Islet of Langerhans (tissue), 1 donor: ENCODE measurements at regions not wholly inside any gene's neighbourhood (a gene's known extent, or its start where the extent isn't known, plus 50 kb on each side); places are given as distances from the start of the nearest gene placed in this dataset.
"Not testable (repeated sequence)": the region's sequence is repeated elsewhere in the genome, so short reads cannot be mapped to it uniquely, and the experiment has no call there.

ENCODE experiments used
- FAIRE-seq: peaks from one replicate; lab custom pipeline; 2011; peaks lifted over from hg19 to GRCh38; lab: Jason Lieb, UNC

DNA sequence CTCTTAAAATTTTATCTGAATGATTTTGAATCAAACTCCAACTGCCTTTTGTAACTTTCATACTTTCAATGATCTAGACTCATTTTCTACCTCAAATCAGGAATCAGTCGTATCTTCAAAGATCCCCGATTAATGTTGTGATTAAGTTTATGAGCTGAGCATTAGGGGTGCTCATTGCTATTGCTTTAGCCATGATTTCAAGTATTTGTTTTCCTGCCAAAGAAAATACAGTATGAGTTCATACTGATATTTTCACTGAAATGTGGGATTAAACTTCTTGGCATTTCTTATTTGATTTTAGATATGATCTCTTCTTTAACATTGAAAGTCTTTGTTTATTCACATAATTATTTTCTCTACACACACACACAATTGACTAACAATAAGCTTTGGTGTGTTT is 785.6 kb downstream of the NTRK3 start:
- FAIRE-seq: no peak

DNA sequence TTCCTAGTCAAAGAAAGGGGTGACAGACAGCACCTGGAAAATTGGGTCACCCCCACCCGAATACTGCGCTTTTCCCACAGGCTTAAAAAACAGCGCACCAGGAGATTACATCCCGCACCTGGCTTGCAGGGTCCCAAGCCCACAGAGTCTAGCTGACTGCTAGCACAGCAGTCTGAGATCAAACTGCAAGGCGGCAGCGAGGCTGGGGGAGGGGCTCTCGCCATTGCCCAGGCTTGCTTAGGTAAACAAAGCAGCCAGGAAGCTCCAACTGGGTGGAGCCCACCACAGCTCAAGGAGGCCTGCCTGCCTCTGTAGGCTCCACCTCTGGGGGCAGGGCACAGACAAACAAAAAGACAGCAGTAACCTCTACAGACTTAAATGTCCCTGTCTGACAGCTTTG is 792.6 kb downstream of the NTRK3 start:
- FAIRE-seq: not testable (repeated sequence)

DNA sequence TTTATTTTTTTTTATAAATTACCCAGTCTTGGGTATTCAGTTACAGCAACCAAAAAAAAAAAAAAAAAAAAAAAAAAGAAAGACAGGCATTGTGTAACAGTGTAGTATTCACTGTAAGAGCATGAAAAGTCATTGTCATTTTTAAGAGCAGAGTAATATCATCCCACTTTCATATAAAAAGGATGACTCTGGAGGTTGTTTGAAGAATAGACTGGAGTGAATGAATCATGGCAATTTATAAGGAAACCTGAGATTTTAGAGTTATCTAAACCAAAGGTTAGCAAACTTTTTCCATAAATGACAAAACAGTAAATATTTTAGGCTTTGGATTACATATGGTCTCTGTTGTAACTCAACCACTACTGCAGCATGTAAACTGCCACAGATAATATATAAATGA is 794.9 kb downstream of the NTRK3 start:
- FAIRE-seq: no peak

DNA sequence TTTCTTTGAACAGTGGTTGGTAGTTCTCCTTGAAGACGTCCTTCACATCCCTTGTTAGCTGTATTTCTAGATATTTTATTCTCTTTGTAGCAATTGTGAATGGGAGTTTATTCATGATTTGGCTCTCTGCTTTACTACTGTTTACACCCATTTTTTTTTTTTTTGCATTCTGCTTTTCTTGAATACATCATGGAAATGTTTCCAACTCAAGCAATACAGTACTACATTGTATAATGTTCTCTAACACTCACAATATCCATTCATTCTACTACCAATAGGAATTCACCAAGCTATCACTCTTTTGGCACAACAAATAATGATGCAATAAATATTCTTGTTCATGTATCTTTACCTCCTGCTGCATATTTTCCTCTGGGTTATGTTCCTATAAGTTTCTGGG is 801.7 kb downstream of the NTRK3 start:
- FAIRE-seq: no peak

DNA sequence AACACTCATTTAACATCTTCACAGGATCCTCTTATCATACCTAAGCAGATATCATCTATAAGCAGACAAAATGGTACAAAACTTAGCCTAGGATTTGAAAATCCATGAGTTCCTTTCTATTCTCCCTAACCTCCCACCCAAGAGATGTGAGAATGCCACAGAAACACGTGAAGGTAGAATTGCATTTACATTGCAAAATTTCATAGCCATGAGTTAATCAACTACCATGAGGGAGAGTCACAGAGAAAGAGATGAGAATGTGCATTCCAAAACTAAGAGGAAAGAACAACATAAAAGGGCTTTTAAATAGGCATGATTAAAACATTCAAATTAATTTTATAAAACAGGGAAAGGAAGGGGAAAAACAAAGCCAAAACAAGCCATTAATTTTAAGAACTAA is 806.2 kb downstream of the NTRK3 start:
- peak; percentile 21 for FAIRE-seq

DNA sequence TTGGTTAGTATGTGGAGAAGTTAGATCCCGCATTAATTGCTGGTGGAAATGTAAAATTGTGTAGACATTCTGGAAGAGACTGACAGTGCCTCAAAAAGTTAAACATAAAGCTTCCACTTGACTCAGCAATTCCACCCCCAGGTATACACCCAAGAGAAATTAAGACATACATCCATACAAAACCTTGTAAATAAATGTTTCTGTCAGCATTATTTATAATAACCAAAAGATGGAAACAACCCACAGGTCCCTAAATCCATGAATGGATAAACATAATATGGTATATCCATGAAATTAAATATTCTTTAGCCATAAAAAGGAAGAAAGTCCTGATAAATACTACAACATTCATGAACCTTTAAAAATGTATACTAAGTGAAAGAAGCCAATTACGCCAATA is 817.4 kb downstream of the NTRK3 start:
- no peak for FAIRE-seq

DNA sequence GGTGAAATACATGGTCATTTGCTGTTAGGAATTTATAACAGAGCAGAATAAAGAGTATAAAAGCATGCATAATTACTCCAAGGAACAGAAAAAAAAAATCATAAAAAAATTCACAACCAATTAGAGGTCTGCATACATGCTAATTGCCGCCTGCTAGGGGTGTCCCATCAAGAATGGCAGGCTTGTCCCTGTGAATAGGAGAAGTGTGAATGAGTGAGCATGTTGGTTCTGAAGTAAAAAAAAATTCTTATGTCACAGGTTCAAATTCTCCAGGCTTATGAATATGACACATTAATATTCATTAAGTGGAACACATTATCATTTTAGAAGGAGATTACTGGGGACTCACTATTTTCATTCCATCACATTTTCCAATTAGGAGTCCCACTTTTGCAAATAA is 822.7 kb downstream of the NTRK3 start:
- no peak for FAIRE-seq

DNA sequence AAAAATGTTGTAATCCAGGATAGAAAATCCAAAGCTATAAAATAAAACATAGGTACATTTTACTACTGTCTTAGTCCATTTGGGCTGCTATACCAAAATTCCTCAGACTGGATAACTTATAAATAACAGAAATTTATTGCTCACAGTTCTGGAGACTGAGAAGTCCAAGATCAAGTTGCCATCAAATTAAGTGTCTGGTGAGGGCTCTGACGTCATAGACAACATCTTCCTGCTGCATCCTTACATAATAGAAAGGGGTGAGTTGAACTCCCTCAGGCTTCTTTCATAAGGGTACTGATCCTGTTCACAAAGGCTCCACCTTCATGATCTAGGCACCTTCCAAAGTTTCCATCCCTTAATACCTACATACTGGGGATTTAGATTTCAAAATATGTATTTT is 826.8 kb downstream of the NTRK3 start:
- no peak for FAIRE-seq

DNA sequence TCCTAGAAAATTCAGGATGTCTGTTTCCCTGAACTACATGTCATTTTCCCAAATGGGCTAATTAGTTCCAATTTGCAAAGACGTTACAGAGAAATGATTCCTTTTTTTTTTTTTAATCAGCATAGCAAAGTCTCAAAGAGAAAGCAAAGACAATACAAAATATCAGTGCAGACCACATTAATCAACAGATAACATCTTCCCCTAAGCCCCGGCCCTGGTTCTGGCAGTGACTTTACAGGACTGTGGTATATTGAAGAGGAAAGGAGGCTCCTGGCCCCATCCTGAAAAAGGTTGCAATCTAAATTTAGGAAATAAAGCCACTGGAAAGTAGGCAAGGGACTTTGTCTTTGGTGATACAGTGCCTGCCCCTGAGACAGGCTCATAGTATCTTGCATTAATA is 836.5 kb downstream of the NTRK3 start:
- FAIRE-seq: no peak

DNA sequence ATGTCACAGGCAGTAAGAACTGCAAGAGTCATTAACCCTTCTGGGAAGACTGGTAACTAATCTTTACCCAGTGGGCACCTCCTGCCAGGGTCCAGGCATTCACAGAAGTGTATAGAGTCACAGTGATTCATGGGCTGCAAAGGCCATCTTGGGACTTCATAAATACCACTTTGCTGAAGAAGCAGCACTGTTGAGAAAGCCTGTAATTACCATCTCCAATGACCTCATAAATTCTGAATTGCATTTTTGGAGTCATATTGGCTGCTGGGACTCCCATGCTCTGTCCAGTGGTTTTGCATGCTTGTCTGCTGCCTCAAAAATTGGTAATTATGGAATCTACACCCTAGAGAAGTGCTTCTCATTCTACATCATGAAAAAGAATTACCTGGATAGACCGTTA is 837.2 kb downstream of the NTRK3 start:
- FAIRE-seq: no peak

DNA sequence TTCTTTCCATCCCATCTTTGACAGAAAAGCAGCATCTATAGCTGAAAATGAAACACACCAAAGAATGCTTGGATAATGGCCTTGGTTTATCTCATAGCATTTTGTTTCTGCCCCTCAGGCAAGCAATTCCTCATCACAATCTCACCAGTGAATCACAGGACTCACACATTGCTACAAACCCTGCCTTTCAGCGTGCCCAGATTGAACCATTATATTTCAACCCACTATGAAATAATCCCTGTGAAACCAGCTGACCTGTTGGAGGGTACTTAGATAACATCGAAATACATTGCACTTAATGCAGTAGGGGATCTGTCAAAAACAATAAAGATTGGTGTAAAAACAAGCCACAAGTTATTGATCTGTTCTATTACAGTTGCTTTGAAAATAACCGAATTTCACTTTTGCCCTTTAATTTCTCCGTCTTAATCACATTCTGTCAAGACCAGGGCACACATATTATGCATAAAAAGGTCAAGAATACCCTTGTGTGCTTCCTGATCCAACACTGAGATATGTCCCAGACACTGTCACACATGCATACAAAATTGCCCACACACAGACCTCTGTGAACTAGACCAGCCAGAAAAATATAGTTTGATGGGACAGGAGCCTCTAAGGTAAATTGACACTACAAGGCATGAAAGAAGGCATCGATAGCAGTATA is 839.8 kb downstream of the NTRK3 start:
- no peak for FAIRE-seq

DNA sequence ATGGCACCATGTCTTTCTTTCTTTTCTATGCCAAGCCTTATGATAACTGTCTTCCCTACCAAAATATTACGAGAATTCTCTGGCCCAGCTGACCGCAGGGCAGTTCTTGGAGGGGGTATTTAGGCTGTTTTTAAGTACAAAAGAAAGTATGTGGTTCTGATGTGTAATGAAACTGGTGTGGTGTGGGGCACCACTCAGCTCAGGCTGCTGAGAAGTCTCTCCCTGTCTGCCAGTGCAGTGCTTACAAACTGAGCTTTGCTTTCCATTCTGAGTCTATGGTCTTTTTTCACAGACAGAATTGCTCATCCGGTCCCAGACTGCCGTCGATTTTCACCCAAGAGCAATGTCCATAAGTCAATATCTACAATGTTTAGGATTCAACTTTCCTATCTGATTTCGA is 847.6 kb downstream of the NTRK3 start:
- no peak for FAIRE-seq

DNA sequence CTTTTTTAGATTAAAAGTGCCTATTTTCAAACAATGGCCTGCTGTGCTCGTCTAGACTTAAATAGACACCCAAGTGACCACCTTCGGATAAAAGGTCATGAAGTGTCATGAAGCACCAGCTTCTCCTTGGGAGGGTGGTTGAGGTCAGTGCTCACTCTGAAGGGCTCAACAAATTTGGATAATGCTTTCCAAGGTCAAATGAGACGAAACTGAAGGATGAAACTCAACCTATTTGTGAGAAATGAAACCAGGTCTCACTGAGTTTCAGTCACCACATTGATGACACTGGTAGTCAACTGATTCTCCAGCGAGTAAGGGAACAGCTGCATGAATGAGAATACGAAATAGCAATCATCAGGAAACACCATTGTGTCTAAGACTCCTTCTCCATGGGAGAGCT is 852.6 kb downstream of the NTRK3 start:
- FAIRE-seq: no peak

DNA sequence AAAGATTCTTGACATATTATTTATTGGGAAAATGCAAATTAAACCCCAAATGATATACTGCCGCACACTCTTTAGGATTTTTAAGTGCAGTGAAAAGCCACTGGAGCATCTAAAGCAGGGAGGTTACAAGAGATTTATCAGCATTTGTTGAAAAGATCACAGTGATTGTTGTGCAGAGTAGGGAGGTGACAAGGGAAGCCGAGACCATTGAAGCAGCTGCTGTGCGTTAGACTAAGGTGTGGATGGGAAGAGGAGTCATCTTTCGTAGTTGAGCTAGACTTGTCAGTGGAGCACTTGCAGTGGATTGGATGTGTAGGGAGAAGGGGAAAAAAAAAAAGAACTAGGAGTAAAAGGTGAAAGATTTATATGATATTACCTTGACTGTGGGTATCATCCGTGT is 854.6 kb downstream of the NTRK3 start:
- FAIRE-seq: no peak

DNA sequence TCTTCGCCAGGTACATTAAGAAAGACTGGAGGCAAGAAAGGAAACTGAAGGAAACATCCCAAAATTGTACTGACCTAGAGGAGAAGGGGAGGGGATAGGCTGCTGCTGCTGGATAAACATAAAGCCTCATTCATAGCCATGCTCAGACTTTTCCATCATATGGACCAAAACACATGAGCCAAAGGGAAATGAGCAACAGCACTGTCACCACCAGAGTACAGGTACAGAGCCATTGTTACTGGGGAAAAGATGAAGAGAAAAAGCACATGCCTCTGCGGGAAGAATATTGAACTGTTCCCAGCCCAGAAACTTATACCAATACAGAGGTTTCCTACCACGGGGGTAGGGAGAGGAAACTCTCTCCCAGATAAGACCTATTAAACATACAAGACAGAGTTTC is 861.9 kb downstream of the NTRK3 start:
- FAIRE-seq: no peak

DNA sequence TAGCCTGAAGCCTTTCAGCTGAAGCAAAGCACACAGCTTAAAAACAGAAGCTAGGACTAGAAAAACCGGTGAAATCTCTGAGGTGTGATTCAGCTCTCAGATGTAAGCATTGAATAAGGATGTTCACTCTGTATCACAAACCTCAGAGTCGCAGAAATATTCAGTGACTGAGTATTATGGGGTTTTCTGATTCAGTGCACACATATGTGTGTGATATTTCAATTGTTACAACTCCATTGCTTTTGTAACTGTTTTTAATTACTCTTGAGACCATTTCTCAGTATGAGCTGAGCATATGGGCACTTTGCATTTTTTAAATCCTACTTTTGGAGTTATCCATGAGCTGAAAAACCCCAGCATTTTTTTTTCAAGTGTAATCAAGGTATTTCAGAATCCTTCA is 868.8 kb downstream of the NTRK3 start:
- FAIRE-seq: no peak

DNA sequence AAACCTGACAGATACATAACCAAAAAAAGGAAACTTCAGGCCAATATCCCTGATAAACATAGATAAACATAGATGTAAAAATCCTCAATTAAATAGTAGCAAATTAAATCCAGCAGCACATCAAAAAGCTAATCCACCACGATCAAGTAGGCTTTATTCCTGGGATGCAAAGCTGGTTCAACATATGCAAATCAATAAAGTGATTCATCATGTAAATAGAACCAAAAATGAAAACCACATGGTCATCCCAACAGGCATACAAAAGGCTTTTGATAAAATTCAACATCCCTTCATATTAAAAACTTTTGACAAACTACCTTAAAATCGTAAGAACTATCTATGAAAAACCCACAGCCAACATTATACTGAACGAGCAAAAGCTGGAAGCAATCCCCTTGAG is 882.2 kb downstream of the NTRK3 start:
- no peak for FAIRE-seq

DNA sequence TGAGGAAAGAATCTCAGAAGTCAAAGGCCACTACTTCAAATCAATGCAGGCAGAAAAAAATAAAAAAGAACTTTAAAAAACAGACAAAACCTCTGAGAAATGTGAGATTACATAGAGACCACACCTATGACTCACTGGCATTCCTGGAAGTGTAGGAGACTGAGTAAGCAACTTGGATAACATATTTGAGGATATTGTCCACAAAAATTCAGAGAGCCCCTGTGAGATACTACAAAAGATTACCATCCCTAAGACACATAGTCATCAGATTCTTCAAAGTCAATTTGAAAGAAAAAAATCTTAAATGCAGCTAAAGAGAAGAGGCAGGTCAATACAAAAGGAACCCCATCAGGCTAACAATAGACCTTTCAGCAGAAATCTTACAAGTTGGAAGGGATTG is 887.3 kb downstream of the NTRK3 start:
- no peak for FAIRE-seq

DNA sequence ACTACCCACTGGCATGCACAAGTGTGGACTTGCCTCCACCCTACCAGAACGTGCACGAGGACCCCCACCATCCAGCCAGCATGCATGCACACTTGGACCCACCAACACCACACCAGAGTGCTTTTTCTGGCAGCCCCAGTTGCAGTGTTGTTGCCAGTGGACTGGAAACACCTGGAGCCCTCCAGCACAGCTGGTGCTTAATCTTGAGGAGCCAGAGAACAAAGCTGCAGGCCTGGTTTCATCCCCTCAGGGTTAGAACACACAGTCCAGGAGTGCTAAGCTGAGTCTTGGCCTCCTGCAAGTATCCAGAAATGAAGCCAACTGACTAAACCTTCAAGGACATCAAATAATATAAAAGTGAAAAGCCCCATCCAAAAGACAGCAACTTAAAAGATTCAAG is 888.0 kb downstream of the NTRK3 start:
- no peak for FAIRE-seq

DNA sequence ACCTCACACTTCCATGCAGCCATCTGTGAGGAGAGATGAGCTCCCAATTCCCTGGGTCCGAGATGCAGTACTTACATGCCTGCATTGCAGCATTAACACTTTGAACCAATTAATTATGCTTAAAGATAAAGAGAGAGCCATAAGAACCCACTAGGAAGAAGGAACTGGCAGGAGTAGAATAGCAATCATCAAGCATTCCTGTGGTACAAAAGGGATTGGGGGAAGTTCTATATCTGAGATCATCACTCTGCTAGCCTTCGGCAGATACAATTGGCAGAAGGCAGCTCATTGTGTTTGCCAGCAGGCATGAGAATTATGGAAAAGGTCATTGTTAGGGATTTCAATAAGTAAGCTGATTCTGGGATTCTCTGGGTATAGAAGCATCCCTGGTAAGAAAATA is 891.4 kb downstream of the NTRK3 start:
- FAIRE-seq: no peak

DNA sequence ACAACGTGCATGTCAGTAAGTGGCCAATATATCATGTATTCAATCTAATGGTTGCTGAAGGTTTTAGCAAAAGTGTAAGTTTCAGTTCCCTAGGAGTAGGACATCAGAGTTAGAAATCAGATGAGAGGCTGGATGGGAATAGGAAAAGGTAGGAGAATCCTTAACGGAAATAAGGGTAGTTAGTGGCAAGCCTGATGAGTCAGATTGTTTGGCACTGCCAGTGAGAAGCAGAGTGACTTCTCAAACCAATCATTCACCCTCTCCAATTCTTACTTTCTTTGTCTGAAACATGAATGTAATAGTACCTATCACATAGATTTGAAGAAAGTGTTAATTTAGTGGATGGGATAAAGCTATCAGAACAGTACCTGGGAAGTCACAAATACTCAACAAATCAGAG is 894.0 kb downstream of the NTRK3 start:
- FAIRE-seq: no peak

DNA sequence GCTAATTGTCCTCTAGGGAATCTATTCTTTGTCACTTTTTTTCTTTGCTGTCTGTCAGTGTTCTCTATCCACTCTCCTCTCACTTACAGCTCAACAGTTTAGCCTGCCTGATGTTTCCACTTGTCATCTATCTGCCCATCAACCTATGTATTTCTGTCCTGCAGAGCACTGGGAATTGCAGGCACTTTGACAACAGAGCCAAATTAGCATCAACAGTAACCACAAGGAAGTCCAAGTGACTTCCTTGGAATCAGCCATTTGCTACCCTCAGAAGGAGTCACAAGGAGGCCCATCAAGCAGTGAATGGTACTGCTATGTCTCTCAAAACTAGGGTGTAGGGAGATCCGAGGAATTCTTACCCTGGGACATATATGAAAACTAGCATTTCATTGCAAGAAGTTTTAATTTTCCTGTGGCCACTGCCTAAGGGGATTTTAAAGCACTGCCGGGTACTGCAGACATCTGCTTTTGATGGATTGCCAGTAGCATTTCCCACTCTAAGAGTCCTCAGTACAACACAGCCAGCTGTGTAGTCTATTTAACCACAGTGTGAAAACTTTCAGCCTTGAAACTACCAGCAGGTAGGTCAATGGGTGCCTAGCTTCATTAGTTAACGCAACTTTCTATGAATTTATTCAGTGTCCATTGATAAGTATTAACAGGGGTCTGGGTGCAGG is 898.8 kb downstream of the NTRK3 start:
- FAIRE-seq: no peak

DNA sequence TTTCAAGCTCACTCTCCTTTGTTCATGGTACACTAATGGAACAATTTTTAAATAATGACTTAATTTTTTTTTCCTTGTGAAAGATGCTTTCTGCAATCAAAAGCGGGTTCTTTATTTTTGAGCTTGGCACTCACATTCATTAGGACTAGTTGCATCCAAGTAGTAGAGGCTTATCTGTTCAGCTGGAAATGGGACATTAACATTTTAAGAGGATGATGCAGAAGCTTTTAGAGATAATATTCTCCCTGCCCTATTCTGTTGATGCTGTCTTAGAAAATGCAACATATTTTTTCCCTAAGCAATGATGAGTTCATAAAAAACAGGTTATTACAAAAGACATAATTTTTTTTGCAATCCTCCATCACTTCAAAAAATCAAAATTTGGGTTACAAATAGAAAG is 900.6 kb downstream of the NTRK3 start:
- FAIRE-seq: no peak

DNA sequence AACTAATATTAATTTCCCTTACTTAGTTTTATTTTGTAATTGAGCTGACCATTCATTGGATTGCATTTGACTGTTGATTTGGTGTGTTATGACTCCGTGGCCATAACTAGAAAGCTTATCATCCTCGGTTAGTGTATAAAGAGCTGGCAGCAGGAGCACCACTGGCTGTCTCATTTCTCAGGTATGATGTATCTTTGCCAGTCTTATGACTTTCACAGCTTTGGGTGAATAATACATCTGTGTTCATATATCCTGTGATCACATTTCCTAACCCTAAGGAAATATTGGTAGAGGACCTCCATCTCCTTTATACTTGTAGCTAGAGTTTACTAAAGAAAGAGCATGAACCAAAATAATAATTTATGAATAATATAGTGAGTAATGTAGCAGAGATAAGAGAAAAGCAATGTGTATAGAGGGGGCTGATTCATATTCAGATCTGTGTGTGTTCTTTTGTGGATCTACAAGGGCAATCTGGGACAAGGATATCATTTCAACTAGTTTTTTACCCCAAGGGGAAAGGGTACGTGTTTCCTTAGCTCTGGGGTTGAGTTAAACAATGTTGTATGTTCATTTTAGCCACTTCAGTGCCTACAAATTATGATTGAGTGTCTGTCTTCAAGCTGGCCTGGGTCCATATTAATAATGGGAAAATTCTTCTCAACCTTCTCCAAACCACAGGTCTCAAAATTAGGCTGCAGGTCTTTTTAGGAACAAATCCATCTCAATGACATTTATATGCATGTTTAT is 901.7 kb downstream of the NTRK3 start:
- no peak for FAIRE-seq
